Liver (tissue), 7 donors: ENCODE measurements at regions not wholly inside any gene's neighbourhood (a gene's known extent, or its start where the extent isn't known, plus 50 kb on each side); places are given as distances from the start of the nearest gene placed in this dataset.

Source experiments
- DNase-seq: peaks from one replicate; pipeline ENCODE4 v3.0.0-alpha.2; 2017; ENCODE audit warnings: low spot score
- H3K27ac ChIP-seq, 2 donors: one replicate each; pipeline ENCODE4 v1.7.0; 2013; ENCODE audit warnings: inconsistent platforms in 2 of 2, low read length in 2 of 2, control low read depth in 1 of 2, low read depth in 1 of 2, mild to moderate bottlenecking in 1 of 2
- H3K27me3 ChIP-seq, 4 donors: one replicate each; pipeline versions ENCODE4 v1.6.1 to v1.7.0; 2013; ENCODE audit warnings: low read length in 3 of 4, inconsistent platforms in 1 of 4, mild to moderate bottlenecking in 1 of 4, moderate library complexity in 1 of 4; ENCODE audit not compliant: control insufficient read depth in 4 of 4, insufficient read depth in 4 of 4
- H3K36me3 ChIP-seq, 4 donors: one replicate each; pipeline versions ENCODE4 v1.6.1 to v1.7.0; 2013; ENCODE audit warnings: low read length in 3 of 4, mild to moderate bottlenecking in 3 of 4, low read depth in 1 of 4, moderate library complexity in 1 of 4; ENCODE audit not compliant: control insufficient read depth in 4 of 4, insufficient read depth in 3 of 4
- H3K4me1 ChIP-seq, 4 donors: one replicate each; pipeline versions ENCODE4 v1.6.1 to v1.7.0; 2013; ENCODE audit warnings: low read length in 3 of 4, mild to moderate bottlenecking in 3 of 4, moderate library complexity in 1 of 4; ENCODE audit not compliant: control insufficient read depth in 4 of 4, insufficient read depth in 4 of 4
- H3K4me3 ChIP-seq, 3 donors: one replicate each; pipeline versions ENCODE4 v1.6.1 to v1.7.0; 2013; ENCODE audit warnings: low read length in 3 of 3, control low read depth in 1 of 3, low read depth in 1 of 3, mild to moderate bottlenecking in 1 of 3
- H3K9ac ChIP-seq, 2 donors: one replicate each; pipeline ENCODE4 v1.7.0; 2013; ENCODE audit warnings: low read length in 2 of 2, mild to moderate bottlenecking in 2 of 2, moderate library complexity in 2 of 2, control low read depth in 1 of 2, low read depth in 1 of 2
- H3K9me3 ChIP-seq, 4 donors: one replicate each; pipeline versions ENCODE4 v1.6.1 to v1.7.0; 2013; ENCODE audit warnings: low read length in 3 of 4; ENCODE audit not compliant: control insufficient read depth in 4 of 4
- FOXA1 ChIP-seq: IDR thresholded peaks from 2 replicates; pipeline ENCODE4 v1.6.1; 2016; ENCODE audit warnings: antibody characterized with exemption
- FOXA2 ChIP-seq: IDR thresholded peaks from 2 replicates; pipeline ENCODE4 v1.6.1; 2016; ENCODE audit warnings: antibody characterized with exemption
- NR2F2 ChIP-seq: IDR thresholded peaks from 2 replicates; pipeline ENCODE4 v1.6.1; 2016; ENCODE audit warnings: antibody characterized with exemption
- RAD21 ChIP-seq, 2 donors: IDR thresholded peaks; 2 replicates each; pipeline ENCODE4 v1.6.1; 2016; ENCODE audit warnings: antibody characterized with exemption in 2 of 2, mild to moderate bottlenecking in 2 of 2
- SP1 ChIP-seq: IDR thresholded peaks from 2 replicates; pipeline ENCODE4 v1.6.1; 2018; ENCODE audit warnings: antibody characterized with exemption, mild to moderate bottlenecking
- YY1 ChIP-seq: IDR thresholded peaks from 2 replicates; pipeline ENCODE4 v1.6.1; 2016; ENCODE audit warnings: antibody characterized with exemption, mild to moderate bottlenecking
- WGBS: extraction: QIAGEN DNeasy Blood & Tissue Kit; methylation state at CpG from one replicate; pipeline ENCODE4 v1.1.7; 2013; 5-methylcytosine and 5-hydroxymethylcytosine counted together
- TF ChIP-seq, protein P1 (sequence below): IDR thresholded peaks from 2 replicates; pipeline ENCODE4 v1.6.1; 2016; ENCODE audit warnings: antibody characterized with exemption, mild to moderate bottlenecking
- TF ChIP-seq, protein P2 (sequence below): IDR thresholded peaks from 2 replicates; pipeline ENCODE4 v1.6.1; 2016; ENCODE audit warnings: antibody characterized with exemption
- TF ChIP-seq, protein P3 (sequence below): IDR thresholded peaks from 2 replicates; pipeline ENCODE4 v1.6.1; 2016; ENCODE audit warnings: antibody characterized with exemption
- TF ChIP-seq, protein P4 (sequence below): IDR thresholded peaks from 2 replicates; pipeline ENCODE4 v1.6.1; 2016; ENCODE audit warnings: antibody characterized with exemption
- donor health status: healthy.
- donor health status: healthy.
- donor health status: healthy.
- donor health status: healthy.

DNA sequence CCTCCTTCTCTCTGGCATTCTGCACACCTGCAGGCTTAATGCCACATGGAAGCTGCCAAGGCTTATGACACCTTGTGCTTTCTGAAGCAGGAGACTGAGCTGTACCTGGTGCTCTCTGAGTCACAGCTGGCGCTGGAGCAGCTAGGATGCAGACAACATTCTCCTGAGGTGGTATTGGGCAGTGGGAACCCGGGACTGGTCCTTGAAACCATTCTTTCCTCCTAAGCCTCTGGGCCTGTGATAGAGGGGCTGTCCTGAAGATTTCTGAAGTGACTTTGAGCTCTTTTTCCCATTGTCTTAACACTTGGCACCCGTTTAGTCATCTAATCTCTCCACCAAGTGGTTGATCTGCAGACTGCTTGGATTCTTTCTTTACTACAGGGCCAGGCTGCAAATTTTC lies 508.4 kb downstream of the TFEC start:
- no peak for DNase-seq
- Histone ChIP-seq H3K36me3 (no peaks in the 10 kb centered on the region), H3K4me3 (no peak overlapping the region), H3K27me3 (no peaks in the 10 kb centered on the region), H3K9me3 (peaks cover 0 to 2% (median 0%) of the 10 kb centered on the region in 4 donors), H3K9ac (no peak overlapping the region), H3K27ac (no peak overlapping the region), H3K4me1 (no peaks in the 10 kb centered on the region)
- WGBS = 83% methylated on average over 3 of the region's 3 CpGs
- no peak for TF ChIP-seq FOXA2

DNA sequence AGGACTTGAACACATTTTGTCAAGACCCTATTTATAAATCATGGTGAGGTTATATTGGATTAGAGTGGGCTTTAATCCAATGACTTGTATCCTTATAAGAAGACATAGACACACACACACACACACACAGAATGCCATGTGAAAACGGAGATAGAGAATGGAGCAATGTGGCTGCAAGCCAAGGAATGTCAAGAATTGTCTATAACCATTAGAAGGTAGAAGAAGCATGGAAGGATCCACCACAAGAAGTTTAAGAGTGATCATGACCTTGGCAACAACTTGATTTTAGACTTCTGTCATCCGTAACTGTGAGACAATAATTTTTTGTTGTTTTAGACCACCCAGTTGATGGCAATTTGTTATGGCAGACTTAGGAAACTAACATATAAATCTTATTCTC lies 514.2 kb downstream of the TFEC start:
- Histone ChIP-seq H3K4me1 (no peaks in the 10 kb centered on the region), H3K27me3 (no peaks in the 10 kb centered on the region), H3K4me3 (no peak overlapping the region), H3K27ac (no peak overlapping the region), H3K9ac (no peak overlapping the region), H3K9me3 (no peaks in the 10 kb centered on the region), H3K36me3 (no peaks in the 10 kb centered on the region)
- TF ChIP-seq YY1 (no peak), SP1 (no peak), RAD21 (IDR thresholded peaks at IDR 0.05) (no peak), FOXA1 (no peak)
- TF ChIP-seq, protein P1, sequence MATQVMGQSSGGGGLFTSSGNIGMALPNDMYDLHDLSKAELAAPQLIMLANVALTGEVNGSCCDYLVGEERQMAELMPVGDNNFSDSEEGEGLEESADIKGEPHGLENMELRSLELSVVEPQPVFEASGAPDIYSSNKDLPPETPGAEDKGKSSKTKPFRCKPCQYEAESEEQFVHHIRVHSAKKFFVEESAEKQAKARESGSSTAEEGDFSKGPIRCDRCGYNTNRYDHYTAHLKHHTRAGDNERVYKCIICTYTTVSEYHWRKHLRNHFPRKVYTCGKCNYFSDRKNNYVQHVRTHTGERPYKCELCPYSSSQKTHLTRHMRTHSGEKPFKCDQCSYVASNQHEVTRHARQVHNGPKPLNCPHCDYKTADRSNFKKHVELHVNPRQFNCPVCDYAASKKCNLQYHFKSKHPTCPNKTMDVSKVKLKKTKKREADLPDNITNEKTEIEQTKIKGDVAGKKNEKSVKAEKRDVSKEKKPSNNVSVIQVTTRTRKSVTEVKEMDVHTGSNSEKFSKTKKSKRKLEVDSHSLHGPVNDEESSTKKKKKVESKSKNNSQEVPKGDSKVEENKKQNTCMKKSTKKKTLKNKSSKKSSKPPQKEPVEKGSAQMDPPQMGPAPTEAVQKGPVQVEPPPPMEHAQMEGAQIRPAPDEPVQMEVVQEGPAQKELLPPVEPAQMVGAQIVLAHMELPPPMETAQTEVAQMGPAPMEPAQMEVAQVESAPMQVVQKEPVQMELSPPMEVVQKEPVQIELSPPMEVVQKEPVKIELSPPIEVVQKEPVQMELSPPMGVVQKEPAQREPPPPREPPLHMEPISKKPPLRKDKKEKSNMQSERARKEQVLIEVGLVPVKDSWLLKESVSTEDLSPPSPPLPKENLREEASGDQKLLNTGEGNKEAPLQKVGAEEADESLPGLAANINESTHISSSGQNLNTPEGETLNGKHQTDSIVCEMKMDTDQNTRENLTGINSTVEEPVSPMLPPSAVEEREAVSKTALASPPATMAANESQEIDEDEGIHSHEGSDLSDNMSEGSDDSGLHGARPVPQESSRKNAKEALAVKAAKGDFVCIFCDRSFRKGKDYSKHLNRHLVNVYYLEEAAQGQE = no peak
- 62% methylated on average over 2 of the region's 2 CpGs for WGBS
- DNase-seq = no peak

DNA sequence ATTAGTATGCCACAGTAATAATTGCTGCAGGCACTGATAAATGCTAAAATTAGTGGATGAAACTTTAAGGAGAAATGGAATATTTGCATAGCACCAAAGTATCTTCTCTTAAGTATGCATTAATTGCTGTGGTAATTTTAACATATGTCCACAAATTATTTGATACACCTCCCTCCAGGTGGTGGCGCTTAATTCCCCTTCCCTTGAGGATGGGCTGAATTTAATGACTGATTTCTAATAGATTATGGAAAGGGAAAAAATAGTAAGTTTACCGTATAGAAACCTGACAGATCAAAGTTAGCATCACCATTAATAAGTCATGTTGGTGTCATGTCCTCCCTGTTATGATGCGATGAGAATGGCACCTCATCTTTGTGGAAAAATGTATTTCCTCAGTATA lies 519.2 kb downstream of the TFEC start:
- Histone ChIP-seq H3K27ac (no peak overlapping the region), H3K4me3 (no peak overlapping the region), H3K36me3 (no peaks in the 10 kb centered on the region), H3K9ac (no peak overlapping the region), H3K27me3 (peaks cover 0 to 12% (median 0%) of the 10 kb centered on the region in 4 donors), H3K4me1 (no peaks in the 10 kb centered on the region), H3K9me3 (no peaks in the 10 kb centered on the region)
- no peak for DNase-seq
- TF ChIP-seq, protein P2, sequence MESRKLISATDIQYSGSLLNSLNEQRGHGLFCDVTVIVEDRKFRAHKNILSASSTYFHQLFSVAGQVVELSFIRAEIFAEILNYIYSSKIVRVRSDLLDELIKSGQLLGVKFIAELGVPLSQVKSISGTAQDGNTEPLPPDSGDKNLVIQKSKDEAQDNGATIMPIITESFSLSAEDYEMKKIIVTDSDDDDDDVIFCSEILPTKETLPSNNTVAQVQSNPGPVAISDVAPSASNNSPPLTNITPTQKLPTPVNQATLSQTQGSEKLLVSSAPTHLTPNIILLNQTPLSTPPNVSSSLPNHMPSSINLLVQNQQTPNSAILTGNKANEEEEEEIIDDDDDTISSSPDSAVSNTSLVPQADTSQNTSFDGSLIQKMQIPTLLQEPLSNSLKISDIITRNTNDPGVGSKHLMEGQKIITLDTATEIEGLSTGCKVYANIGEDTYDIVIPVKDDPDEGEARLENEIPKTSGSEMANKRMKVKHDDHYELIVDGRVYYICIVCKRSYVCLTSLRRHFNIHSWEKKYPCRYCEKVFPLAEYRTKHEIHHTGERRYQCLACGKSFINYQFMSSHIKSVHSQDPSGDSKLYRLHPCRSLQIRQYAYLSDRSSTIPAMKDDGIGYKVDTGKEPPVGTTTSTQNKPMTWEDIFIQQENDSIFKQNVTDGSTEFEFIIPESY = no peak
- TF ChIP-seq, protein P1 = no peak
- TF ChIP-seq, protein P3, sequence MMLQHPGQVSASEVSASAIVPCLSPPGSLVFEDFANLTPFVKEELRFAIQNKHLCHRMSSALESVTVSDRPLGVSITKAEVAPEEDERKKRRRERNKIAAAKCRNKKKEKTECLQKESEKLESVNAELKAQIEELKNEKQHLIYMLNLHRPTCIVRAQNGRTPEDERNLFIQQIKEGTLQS = no peak
- TF ChIP-seq, protein P4, sequence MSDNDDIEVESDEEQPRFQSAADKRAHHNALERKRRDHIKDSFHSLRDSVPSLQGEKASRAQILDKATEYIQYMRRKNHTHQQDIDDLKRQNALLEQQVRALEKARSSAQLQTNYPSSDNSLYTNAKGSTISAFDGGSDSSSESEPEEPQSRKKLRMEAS = no peak
- no peak for TF ChIP-seq NR2F2
- TF ChIP-seq RAD21 (IDR thresholded peaks at IDR 0.05) = peak; percentile 49 to 51
- 91% methylated on average over 3 of the region's 3 CpGs for WGBS
